ENCODE measurements at regions not wholly inside any gene's neighbourhood (a gene's known extent, or its start where the extent isn't known, plus 50 kb on each side); places are given as distances from the start of the nearest gene placed in this dataset.

DNA sequence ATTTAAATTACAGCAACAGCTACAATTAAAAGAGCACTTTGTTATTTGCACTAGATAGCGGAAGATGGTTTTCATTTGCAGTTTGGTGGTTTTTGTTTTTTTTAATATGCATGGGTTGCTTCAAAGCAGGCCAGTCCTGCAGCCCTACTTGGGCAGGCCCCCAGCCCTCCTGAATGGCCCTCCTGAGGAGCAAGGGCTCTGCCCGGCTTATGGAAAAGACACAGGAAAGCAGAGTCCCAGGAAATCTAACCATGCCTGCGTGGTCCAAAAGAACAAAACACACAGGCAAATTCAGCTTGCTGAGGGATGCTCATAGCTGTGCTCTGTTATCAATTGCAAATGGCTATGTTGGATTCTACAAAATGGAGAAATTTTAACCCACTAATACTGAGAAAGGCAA is 371.1 kb upstream of the ARID1B start:
- TF ChIP-seq POLR2A (IDR thresholded peaks at IDR 0.05; ENCODE audit: low read length) (no peak), GATA1 (IDR thresholded peaks at IDR 0.05; ENCODE audit: low read depth, low read length) (no peak)
